ENCODE measurements at regions not wholly inside any gene's neighbourhood (a gene's known extent, or its start where the extent isn't known, plus 50 kb on each side); places are given as distances from the start of the nearest gene placed in this dataset.

- TF ChIP-seq CTCF (IDR thresholded peaks at IDR 0.05) (no peak), POLR2A (IDR thresholded peaks at IDR 0.05) (no peak), EP300 (IDR thresholded peaks at IDR 0.05) (no peak)
Observed at GRCh38 chr2:19607400-19607799, 249.0 kb upstream of the OSR1 start.
